H9 (cell line): ENCODE measurements at regions not wholly inside any gene's neighbourhood (a gene's known extent, or its start where the extent isn't known, plus 50 kb on each side); places are given as distances from the start of the nearest gene placed in this dataset.

ENCODE experiments used
- DNase-seq: peaks from one replicate; pipeline ENCODE4 v3.0.0-alpha.2; 2017
- H2AFZ ChIP-seq: one replicate; pipeline ENCODE4 v1.6.1; 2013; ENCODE audit warnings: mild to moderate bottlenecking, low read length, control low read depth, moderate library complexity
- H2AK5ac ChIP-seq: 2 replicates; pipeline ENCODE4 v1.6.1; 2013; ENCODE audit warnings: low read length, control low read depth, mixed read lengths; ENCODE audit not compliant: insufficient read length
- H2BK120ac ChIP-seq: one replicate; pipeline ENCODE4 v1.6.1; 2013; ENCODE audit warnings: low read depth, mild to moderate bottlenecking, low read length, control low read depth, inconsistent platforms; ENCODE audit not compliant: poor library complexity, severe bottlenecking
- H2BK12ac ChIP-seq: 2 replicates; pipeline ENCODE4 v1.6.1; 2013; ENCODE audit warnings: low read length, control low read depth, mixed read lengths, low read depth; ENCODE audit not compliant: insufficient read length
- H2BK15ac ChIP-seq: 2 replicates; pipeline ENCODE4 v1.6.1; 2013; ENCODE audit warnings: low read depth, low read length, control low read depth
- H2BK20ac ChIP-seq: one replicate; pipeline ENCODE4 v1.6.1; 2013; ENCODE audit warnings: low read depth, mild to moderate bottlenecking, low read length, control low read depth, inconsistent platforms; ENCODE audit not compliant: poor library complexity, severe bottlenecking
- H2BK5ac ChIP-seq: 2 replicates; pipeline ENCODE4 v1.6.1; 2013; ENCODE audit warnings: low read length, control low read depth, mixed read lengths; ENCODE audit not compliant: insufficient read length
- H3K14ac ChIP-seq: 2 replicates; pipeline ENCODE4 v1.6.1; 2013; ENCODE audit warnings: low read length, control low read depth; ENCODE audit not compliant: insufficient read depth
- H3K18ac ChIP-seq: 2 replicates; pipeline ENCODE4 v1.6.1; 2013; ENCODE audit warnings: low read depth, mild to moderate bottlenecking, mixed read lengths, low read length, control low read depth; ENCODE audit not compliant: insufficient read length
- H3K23ac ChIP-seq: 2 replicates; pipeline ENCODE4 v1.6.1; 2013; ENCODE audit warnings: low read length, control low read depth, mixed read lengths, low read depth; ENCODE audit not compliant: insufficient read length
- H3K23me2 ChIP-seq: 2 replicates; pipeline ENCODE4 v1.6.1; 2013; ENCODE audit warnings: low read depth, mild to moderate bottlenecking, mixed read lengths, low read length, control low read depth; ENCODE audit not compliant: insufficient read length, poor library complexity, severe bottlenecking
- H3K27ac ChIP-seq: 2 replicates; pipeline ENCODE4 v1.5.1; 2013; ENCODE audit warnings: low read length, control low read depth, mixed read lengths, low read depth; ENCODE audit not compliant: insufficient read length
- H3K27me3 ChIP-seq: 2 replicates; pipeline ENCODE4 v1.6.1; 2013; ENCODE audit warnings: low read length, control low read depth, inconsistent platforms; ENCODE audit not compliant: insufficient read depth
- H3K4ac ChIP-seq: 2 replicates; pipeline ENCODE4 v1.6.1; 2013; ENCODE audit warnings: low read depth, mild to moderate bottlenecking, control low read depth, inconsistent platforms, low read length, moderate library complexity
- H3K4me1 ChIP-seq: 2 replicates; pipeline ENCODE4 v1.6.1; 2013; ENCODE audit warnings: low read length, control low read depth, inconsistent platforms; ENCODE audit not compliant: insufficient read depth
- H3K4me2 ChIP-seq: 2 replicates; pipeline ENCODE4 v1.6.1; 2013; ENCODE audit warnings: low read length, control low read depth, mixed read lengths; ENCODE audit not compliant: insufficient read length, insufficient read depth
- H3K56ac ChIP-seq: 2 replicates; pipeline ENCODE4 v1.6.1; 2013; ENCODE audit warnings: low read depth, mild to moderate bottlenecking, mixed read lengths, low read length, control low read depth; ENCODE audit not compliant: insufficient read length
- H3K79me1 ChIP-seq: 2 replicates; pipeline ENCODE4 v1.6.1; 2013; ENCODE audit warnings: low read depth, mild to moderate bottlenecking, moderate library complexity, low read length, control low read depth, inconsistent platforms; ENCODE audit not compliant: insufficient read depth, poor library complexity, severe bottlenecking
- H3K79me2 ChIP-seq: 2 replicates; pipeline ENCODE4 v1.6.1; 2013; ENCODE audit warnings: low read length, control low read depth, inconsistent platforms; ENCODE audit not compliant: insufficient read depth
- H3K9ac ChIP-seq: 2 replicates; pipeline ENCODE4 v1.6.1; 2013; ENCODE audit warnings: low read length, control low read depth, mixed read lengths; ENCODE audit not compliant: insufficient read length; ENCODE audit errors: extremely low read depth
- H3K9me3 ChIP-seq: one replicate; pipeline ENCODE4 v1.6.1; 2013; ENCODE audit warnings: low read depth, low read length, inconsistent platforms; ENCODE audit not compliant: control insufficient read depth
- H3T11ph ChIP-seq: one replicate; pipeline ENCODE4 v1.6.1; 2013; ENCODE audit warnings: mild to moderate bottlenecking, low read length, control low read depth, inconsistent platforms
- H4K20me1 ChIP-seq: one replicate; pipeline ENCODE4 v1.6.1; 2013; ENCODE audit not compliant: control insufficient read depth, insufficient read length, insufficient read depth
- H4K5ac ChIP-seq: 2 replicates; pipeline ENCODE4 v1.6.1; 2013; ENCODE audit warnings: low read depth, mild to moderate bottlenecking, mixed read lengths, low read length, control low read depth; ENCODE audit not compliant: insufficient read length
- H4K8ac ChIP-seq: replicated peaks from 2 replicates; pipeline ENCODE4 v1.6.1; 2013; ENCODE audit warnings: low read length, control low read depth, mixed read lengths, low read depth; ENCODE audit not compliant: insufficient read length
- H4K91ac ChIP-seq: 2 replicates; pipeline ENCODE4 v1.6.1; 2013; ENCODE audit warnings: low read depth, mild to moderate bottlenecking, moderate library complexity, mixed read lengths, low read length, control low read depth; ENCODE audit not compliant: insufficient read length
- H3K27ac Mint-ChIP-seq, 3 experiments: 2 replicates in 2 of 3; 3 replicates in 1 of 3; pipeline ENCODE4 v1.8.0; 2020 to 2021; ENCODE audit warnings: mixed read lengths in 3 of 3, mild to moderate bottlenecking in 1 of 3, moderate library complexity in 1 of 3
- H3K27me3 Mint-ChIP-seq: 2 replicates; pipeline ENCODE4 v1.8.0; 2021; ENCODE audit warnings: low read depth, mild to moderate bottlenecking, moderate library complexity, mixed read lengths
- H3K36me3 Mint-ChIP-seq, 3 experiments: 2 replicates in 2 of 3; 3 replicates in 1 of 3; pipeline ENCODE4 v1.8.0; 2020 to 2021; ENCODE audit warnings: low read depth in 3 of 3, mixed read lengths in 3 of 3; ENCODE audit not compliant: insufficient read depth in 1 of 3
- H3K4me1 Mint-ChIP-seq, 2 experiments: 2 replicates each; pipeline ENCODE4 v1.8.0; 2020; ENCODE audit warnings: mixed read lengths in 2 of 2
- H3K4me3 Mint-ChIP-seq, 2 experiments: 2 replicates in 1 of 2; 3 replicates in 1 of 2; pipeline ENCODE4 v1.8.0; 2020 to 2021; ENCODE audit warnings: mild to moderate bottlenecking in 2 of 2, mixed read lengths in 2 of 2, moderate library complexity in 1 of 2
- H3K9me3 Mint-ChIP-seq, 2 experiments: 2 replicates in 1 of 2; 3 replicates in 1 of 2; pipeline ENCODE4 v1.8.0; 2020; ENCODE audit warnings: mild to moderate bottlenecking in 2 of 2, mixed read lengths in 2 of 2, moderate library complexity in 1 of 2
- CTCF ChIP-seq: fragments of 200-600 bp; sonication (generic); conservative IDR thresholded peaks from 3 replicates; pipeline ENCODE4 v1.8.0; 2021; ENCODE audit warnings: antibody characterized with exemption, mild to moderate bottlenecking
- WGBS: extraction: QIAGEN DNeasy Blood & Tissue Kit; methylation state at CpG from one replicate; pipeline ENCODE4 v1.1.7; 2013; ENCODE audit warnings: missing lambda C conversion rate, low lambda C conversion rate, mixed read lengths; ENCODE audit not compliant: insufficient read length; ENCODE audit errors: extremely low coverage; 5-methylcytosine and 5-hydroxymethylcytosine counted together

DNA sequence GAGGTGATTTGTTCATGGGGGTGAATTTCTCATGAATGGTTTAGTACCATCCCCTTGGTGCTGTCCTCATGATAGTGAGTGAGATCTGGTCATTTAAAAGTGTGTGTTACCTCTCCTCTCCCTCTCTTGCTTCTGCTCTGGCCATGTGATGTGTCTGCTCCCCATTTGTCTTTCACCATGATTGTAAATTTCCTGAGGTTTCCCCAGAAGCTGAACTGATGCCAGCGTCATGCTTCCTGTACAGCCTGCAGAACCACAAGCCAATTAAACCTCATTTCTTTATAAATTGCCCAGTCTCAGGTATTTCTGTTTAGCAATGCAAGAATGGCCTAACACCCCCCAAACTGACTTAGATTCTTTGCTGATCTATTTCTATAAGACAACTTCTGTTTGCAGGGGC lies 249.4 kb upstream of the B3GALT2 start:
- Histone ChIP-seq H3K79me2 (no peaks in the 10 kb centered on the region), H3K4me2 (no peak overlapping the region), H3T11ph (no peak overlapping the region), H3K4me1 (no peaks in the 10 kb centered on the region), H3K4ac (no peak overlapping the region), H3K79me1 (no peaks in the 10 kb centered on the region), H3K9me3 (peaks cover 24% of the 10 kb centered on the region), H3K27me3 (no peaks in the 10 kb centered on the region), H4K91ac (no peak overlapping the region), H2AK5ac (no peak overlapping the region), H3K56ac (no peak overlapping the region), H2BK12ac (no peak overlapping the region), H4K8ac (no peak overlapping the region), H4K5ac (no peak overlapping the region), H2BK20ac (no peak overlapping the region), H3K18ac (no peak overlapping the region), H2BK15ac (no peak overlapping the region), H3K14ac (no peak overlapping the region), H2BK5ac (no peak overlapping the region), H4K20me1 (no peaks in the 10 kb centered on the region), H2BK120ac (no peak overlapping the region), H2AFZ (no peak overlapping the region), H3K23me2 (no peaks in the 10 kb centered on the region), H3K27ac (no peak overlapping the region), H3K23ac (no peak overlapping the region), H3K9ac (no peak overlapping the region)
- Mint-ChIP-seq H3K9me3 (peaks cover 34 to 45% of the 10 kb centered on the region in 2 experiments), H3K27ac (no peak overlapping the region), H3K4me3 (no peak overlapping the region), H3K27me3 (no peaks in the 10 kb centered on the region), H3K4me1 (0 out of 4 replicates have a peak, but pooled peaks cover 0 to 6% of the 10 kb centered on the region in 2 experiments), H3K36me3 (peaks cover 18 to 30% (median 22%) of the 10 kb centered on the region in 3 experiments)
- WGBS, result no CpG with 5 or more reads among the region's 1 CpG
- no peak for DNase-seq
- no peak for TF ChIP-seq CTCF
